GM21515 (cell line): ENCODE measurements at regions not wholly inside any gene's neighbourhood (a gene's known extent, or its start where the extent isn't known, plus 50 kb on each side); places are given as distances from the start of the nearest gene placed in this dataset.
"Not testable (repeated sequence)": the region's sequence is repeated elsewhere in the genome, so short reads cannot be mapped to it uniquely, and the experiment has no call there.

ENCODE experiments used
- ATAC-seq: cut with Tn5 transposase; IDR thresholded peaks from one replicate; pipeline ENCODE4 v1.9.1; 2021; ENCODE audit not compliant: unreplicated experiment

- ATAC-seq: not testable (repeated sequence)
These were observed 77.5 kb upstream of the RUNX3 start for GRCh38 chr1:25007390-25008191.

- no peak for ATAC-seq
These were observed 76.7 kb upstream of the RUNX3 start for GRCh38 chr1:25006770-25007169.

GRCh38 chr1:25004355-25004754 lies 74.3 kb upstream of the RUNX3 start:
- ATAC-seq: no peak

- no peak for ATAC-seq
These were observed 73.5 kb upstream of the RUNX3 start for GRCh38 chr1:25003457-25004190.

DNA sequence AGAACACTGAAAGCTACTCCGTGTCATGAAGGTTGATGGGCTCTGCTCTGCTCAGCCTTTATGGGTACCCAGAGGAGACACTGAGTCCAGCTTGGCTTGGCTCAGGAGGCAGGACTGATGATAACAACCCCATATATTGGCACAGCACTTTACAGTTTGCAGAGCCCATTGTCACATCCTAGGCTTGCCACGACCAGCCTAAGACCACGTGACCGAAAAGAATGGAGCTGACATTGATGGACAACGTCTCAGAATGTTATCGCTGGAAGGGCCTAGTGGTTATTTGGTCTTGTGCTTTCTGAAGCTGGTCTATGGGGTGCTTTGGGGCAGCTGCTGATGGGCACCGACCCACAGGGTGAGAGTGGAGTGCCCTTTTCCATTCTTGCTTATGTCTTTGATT lies 72.9 kb upstream of the RUNX3 start:
- no peak for ATAC-seq

DNA sequence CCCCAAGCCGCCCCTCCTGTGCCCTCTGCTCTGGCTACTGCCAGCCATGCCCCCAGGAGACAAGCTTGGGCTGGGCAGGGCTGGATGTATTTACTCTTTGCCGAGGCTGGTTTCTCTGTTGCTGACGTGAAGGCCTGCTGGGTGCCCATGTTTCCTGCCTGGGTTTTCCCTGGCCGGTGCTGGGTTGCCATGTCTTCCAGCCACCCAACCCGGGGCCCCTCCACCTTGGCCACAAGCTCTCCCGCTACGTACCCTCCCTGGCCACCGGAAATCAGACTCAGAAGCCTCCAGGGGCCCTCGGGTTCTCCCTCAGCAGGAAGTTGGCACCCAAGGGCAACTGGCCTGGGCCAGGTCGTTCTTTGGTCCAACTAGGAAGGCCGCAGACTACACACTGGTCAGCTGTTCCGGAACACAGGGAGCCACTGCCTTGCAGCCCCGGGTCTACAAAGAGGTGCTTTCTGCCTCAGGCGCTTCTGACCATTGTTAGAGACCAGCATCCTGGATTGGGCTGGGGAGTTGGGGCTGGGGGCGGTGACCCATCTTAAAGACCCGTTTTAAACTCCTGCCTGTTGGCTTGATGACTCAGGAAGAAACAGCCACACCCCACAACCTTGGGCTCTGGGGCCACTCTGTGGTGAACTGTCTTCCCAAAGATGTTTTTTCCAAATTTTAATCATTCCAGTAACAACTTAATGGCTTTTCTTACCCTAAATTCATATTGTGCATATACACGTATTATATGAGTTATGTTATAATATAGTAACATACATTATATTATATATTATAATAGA lies 71.2 kb upstream of the RUNX3 start:
- no peak for ATAC-seq

DNA sequence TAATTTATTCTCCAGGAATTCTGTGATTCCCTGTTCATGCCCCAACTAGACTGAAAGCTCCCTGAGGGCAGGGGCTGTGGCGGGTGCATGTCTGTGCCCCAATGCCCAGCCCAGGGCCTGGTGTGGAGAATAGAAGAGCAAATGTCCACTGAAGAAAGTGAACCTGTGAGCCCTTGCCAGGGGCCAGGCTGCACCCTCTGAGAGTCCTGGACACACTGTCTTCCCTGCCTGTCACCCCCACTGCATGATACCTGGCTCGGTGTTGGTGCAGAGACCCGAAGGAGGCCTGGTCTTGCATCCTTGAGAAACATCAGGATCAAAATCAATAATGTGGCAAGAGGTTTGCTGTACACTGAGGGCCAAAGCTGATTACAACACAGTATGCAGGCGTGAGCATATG lies 69.8 kb upstream of the RUNX3 start:
- ATAC-seq: no peak

GRCh38 chr1:24999426-24999825 lies 69.3 kb upstream of the RUNX3 start:
- ATAC-seq: no peak

DNA sequence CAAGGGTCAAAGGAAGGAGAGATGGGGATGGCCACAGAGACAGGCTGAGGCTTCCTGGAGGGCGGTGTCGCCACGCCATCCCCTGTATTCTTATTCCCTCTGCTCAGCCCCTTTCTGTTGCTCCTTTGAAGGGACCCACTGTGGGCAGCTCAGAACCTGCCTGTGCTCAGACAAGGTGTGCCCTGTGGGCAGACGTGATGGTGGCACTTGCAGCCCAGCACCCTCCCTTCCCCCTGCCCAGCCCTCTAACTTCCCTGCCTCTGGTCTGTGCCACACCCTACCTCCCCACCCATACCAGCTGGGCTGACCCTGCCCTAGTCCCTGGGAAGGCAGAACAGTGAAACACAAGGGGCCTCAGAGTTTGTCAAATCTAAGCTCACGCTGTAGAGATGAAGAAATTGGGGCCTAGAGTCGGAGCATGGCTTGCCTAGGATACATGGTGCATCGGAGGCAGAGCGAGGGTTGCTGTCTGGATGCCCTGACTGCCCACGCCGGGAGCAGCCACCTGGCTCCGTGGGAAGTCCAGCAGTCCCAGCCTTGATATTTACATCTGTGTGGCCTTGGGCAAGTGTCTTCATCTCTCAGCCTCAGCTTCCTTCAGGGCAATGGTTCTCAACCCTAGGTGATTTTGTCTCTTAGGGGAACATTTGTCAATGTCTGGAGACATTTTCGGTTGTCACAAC lies 68.6 kb upstream of the RUNX3 start:
- ATAC-seq: no peak

GRCh38 chr1:24996983-24997893 lies 67.2 kb upstream of the RUNX3 start:
- no peak for ATAC-seq

DNA sequence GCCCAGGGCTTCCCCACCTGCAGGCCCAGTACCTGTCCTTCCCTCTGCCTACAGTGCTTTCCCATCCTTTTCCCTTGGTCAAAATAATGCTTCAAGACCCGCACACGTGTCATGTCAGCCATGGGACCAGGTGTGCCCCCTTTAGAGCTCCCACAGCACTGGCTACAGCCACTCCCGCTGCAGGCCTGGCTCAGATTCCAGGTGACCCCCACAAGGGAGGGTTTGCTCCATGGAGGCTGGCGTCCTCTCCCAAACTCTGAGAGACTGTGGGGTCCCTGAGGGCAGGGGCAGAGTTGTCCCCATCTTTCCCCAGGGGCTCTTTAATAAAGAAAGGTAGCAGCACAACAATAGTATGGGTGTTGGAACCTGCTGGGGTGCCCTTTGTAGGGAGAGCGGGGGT lies 66.4 kb upstream of the RUNX3 start:
- no peak for ATAC-seq

DNA sequence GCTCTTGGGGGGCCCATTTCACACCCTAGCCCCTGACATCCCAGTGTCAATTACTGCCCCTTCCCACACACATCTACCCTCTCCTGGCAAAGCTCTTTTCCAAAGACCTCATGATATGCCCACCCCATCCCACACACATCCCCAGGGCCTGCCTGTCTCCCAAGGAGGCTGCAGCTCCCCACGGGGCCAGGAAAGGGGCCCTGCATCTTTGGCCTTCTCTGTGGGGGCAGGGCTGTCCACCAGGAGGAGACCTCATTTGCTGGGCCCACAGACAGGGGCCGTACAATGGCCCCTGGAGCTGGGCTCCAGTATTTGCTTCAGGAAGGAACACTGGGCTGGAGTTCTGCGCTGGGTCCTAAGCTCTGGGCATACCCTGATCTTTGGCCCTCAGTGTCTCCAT lies 65.6 kb upstream of the RUNX3 start:
- ATAC-seq: no peak

DNA sequence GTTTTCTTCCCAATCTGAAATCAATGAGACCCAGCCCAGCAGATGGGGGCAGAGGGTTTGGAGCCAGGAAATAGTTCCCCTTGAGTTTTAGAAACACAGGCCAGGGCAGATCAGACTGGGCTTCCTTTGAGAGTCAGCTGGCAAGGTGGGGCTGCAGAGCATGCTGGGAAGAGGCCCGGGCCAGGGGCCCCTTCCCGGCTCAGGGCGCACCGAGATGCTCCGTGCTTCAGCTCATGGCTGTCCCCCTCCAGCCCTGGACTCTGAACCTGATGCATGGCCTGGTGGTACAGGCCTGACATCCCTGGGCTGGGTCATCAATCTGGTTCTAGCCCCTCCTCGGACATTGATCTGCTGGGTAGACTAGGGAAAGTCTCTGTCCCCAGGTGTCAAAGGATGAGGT lies 65.1 kb upstream of the RUNX3 start:
- ATAC-seq: no peak

DNA sequence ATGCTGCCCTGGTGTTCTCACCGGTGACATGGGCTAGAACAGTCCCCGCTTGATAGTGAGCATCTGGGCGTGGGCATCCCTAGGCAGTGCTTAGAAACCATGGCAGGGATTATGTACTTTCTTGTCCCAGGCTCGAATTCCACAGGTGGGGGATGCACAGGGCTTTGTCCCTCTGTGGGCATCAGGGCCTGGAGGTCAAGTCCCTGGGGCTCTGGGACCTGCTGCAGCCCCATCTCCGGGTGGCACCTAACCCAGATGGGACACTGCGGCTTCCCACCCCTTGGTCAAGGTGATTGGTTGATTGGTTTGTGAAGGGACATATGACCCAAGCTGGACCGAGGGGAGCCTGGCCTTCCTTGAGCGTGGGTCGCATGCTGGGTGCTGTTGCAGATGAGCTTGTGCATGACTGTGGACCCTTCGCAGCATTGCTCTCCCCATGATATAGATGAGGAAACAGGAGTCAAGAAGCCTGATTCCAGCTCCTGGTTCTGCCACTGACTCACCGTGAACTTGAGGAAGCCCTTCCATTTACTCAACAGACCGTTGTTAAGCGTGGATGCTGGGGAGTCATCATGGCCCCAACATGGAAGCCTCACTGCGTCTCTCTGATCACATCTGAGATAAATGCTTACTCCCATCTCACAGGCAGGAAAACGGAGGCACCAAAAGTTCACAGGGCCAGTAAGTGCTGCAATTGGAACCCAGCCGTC lies 64.0 kb upstream of the RUNX3 start:
- ATAC-seq: no peak

DNA sequence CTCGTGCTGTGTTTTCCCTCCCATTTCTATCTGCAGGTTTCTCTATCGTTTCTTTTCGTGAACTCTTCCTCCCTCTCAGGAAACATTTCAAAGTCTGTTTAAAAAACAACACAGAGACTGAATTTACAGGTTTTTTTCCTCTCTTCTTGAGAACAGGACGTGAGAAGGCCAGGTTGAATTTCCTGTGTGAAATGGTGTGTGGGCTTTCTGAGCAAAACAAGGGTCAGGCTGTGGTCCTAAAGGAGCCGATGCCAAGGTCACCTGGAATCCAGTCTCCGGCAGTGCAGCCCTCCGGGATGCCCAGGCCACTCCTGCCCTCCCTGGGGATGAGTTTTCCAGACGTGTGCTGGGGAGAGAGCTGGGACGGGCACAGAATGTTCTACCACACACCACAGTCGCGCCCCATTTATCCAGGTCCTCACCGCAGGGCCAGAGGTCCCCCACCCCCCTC lies 62.7 kb upstream of the RUNX3 start:
- no peak for ATAC-seq

GRCh38 chr1:24992124-24992760 lies 62.2 kb upstream of the RUNX3 start:
- no peak for ATAC-seq

GRCh38 chr1:24991697-24992096 lies 61.6 kb upstream of the RUNX3 start:
- ATAC-seq: no peak

DNA sequence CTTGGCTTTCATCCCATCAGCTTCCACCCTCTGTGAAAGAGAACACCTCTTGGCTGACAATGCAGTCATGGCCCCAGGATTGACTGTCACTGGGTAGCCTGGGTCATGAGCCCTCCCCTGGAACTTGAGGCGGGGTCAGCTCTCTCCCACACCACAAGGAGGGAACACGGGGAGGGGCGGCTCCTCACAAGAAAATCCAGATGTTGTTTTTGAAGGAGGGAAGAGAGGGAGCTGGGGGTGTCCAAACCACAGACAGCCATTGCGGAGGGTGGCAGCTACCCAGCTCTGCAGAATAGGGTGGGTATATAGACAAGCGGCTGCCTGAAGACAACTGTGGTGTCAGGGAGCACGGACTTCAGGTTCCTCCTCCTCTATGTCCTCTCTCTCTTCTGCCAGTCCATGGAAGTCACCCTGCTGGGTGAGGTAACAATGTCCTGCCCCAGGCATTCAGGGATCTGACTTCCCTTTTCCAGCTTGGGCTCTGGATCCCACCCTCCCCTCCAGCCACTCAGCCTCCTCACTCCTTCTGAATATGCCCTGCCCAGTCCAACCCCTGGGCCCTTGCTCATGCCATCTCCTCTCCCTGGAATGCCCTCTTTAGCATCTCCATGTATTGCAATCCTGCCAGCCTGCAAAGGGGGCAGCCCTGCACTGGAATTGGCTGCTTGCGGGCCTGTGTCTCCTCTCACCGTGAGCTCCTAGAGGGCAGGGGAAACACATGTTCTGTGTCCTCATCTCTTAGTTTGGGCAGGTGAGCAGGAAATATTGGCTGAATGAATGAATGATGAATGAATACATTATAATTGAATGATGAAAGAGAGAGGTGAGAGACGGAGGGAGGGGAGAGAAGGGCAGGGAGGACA lies 60.9 kb upstream of the RUNX3 start:
- ATAC-seq: no peak
